SKM-1 (cell line): ENCODE measurements at regions not wholly inside any gene's neighbourhood (a gene's known extent, or its start where the extent isn't known, plus 50 kb on each side); places are given as distances from the start of the nearest gene placed in this dataset.

Source experiments
- DNase-seq: peaks from one replicate; lab custom pipeline; 2025; ENCODE audit not compliant: unreplicated experiment; lab: John Stamatoyannopoulos, UW

GRCh38 chr10:131621784-131622624 lies 278.8 kb upstream of the PPP2R2D start:
- no peak for DNase-seq

GRCh38 chr10:131625041-131625440 lies 275.8 kb upstream of the PPP2R2D start:
- DNase-seq, result no peak

- no peak for DNase-seq
Measured at GRCh38 chr10:131626274-131626673, 274.5 kb upstream of the PPP2R2D start.

GRCh38 chr10:131629026-131629770 lies 271.6 kb upstream of the PPP2R2D start:
- no peak for DNase-seq

GRCh38 chr10:131630772-131631258 lies 270.0 kb upstream of the PPP2R2D start:
- no peak for DNase-seq

- no peak for DNase-seq
Measured at GRCh38 chr10:131631619-131632018, 269.2 kb upstream of the PPP2R2D start.

- no peak for DNase-seq
Measured at GRCh38 chr10:131635564-131636015, 265.2 kb upstream of the PPP2R2D start.

- no peak for DNase-seq
Measured at GRCh38 chr10:131636116-131636515, 264.7 kb upstream of the PPP2R2D start.

GRCh38 chr10:131636841-131637724 lies 263.7 kb upstream of the PPP2R2D start:
- no peak for DNase-seq

GRCh38 chr10:131638049-131638879 lies 262.5 kb upstream of the PPP2R2D start:
- DNase-seq, result no peak

- no peak for DNase-seq
Measured at GRCh38 chr10:131638880-131639278, 261.9 kb upstream of the PPP2R2D start.

- no peak for DNase-seq
Measured at GRCh38 chr10:131640045-131640644, 260.7 kb upstream of the PPP2R2D start.

- no peak for DNase-seq
Measured at GRCh38 chr10:131641231-131641630, 259.6 kb upstream of the PPP2R2D start.

GRCh38 chr10:131641898-131642297 lies 258.9 kb upstream of the PPP2R2D start:
- DNase-seq, result no peak

GRCh38 chr10:131642966-131643365 lies 257.8 kb upstream of the PPP2R2D start:
- no peak for DNase-seq

GRCh38 chr10:131644289-131644688 lies 256.5 kb upstream of the PPP2R2D start:
- DNase-seq, result no peak

GRCh38 chr10:131644864-131645658 lies 255.7 kb upstream of the PPP2R2D start:
- no peak for DNase-seq

- DNase-seq, result no peak
Measured at GRCh38 chr10:131645756-131646155, 255.1 kb upstream of the PPP2R2D start.
